ENCODE measurements at regions not wholly inside any gene's neighbourhood (a gene's known extent, or its start where the extent isn't known, plus 50 kb on each side); places are given as distances from the start of the nearest gene placed in this dataset.
A peak's percentile ranks its signal among the peaks of the same experiment; 100 is the strongest.

- H3K23me2 ChIP-seq (ENCODE audit: low read depth, low read length): no peaks in the 10 kb centered on the region
- no peak overlapping the region for H2AFZ ChIP-seq (ENCODE audit: low read length)
- WGBS, 2 experiments (ENCODE audit: extremely low coverage in 1 of 2, insufficient coverage in 1 of 2, insufficient read length in 1 of 2, insufficient replicate concordance in 2 of 2, low coverage in 1 of 2, low lambda C conversion rate in 2 of 2, missing lambda C conversion rate in 1 of 2): 70% methylated on average over 4 of the region's 4 CpGs; no CpG with 5 or more reads in 1 of the 2 experiments
- H3K27me3 ChIP-seq (replicated peaks in 1 of 4; ENCODE audit: control insufficient read depth in 3 of 4, extremely low read depth in 1 of 4, insufficient read depth in 3 of 4, low read length in 3 of 4): no peaks in the 10 kb centered on the region
- no peak overlapping the region for H4K91ac ChIP-seq (replicated peaks; ENCODE audit: insufficient read length, low read length)
- no peak overlapping the region for H2AK5ac ChIP-seq (ENCODE audit: low read depth, low read length)
- no peaks in the 10 kb centered on the region for H3K9me3 ChIP-seq (ENCODE audit: insufficient read depth in 2 of 2, low read depth in 1 of 2, low read length in 1 of 2)
- no peak overlapping the region for H3K4ac ChIP-seq (replicated peaks; ENCODE audit: insufficient read length, low read depth, low read length)
- no peaks in the 10 kb centered on the region for H3K36me3 ChIP-seq (ENCODE audit: control insufficient read depth in 2 of 4, insufficient read depth in 4 of 4, low read length in 3 of 4)
- H3K23ac ChIP-seq (ENCODE audit: insufficient read length): no peak overlapping the region
- no peak overlapping the region for H3K9ac ChIP-seq (replicated peaks in 1 of 4; ENCODE audit: extremely low read depth in 1 of 4, low read depth in 3 of 4, low read length in 3 of 4)
- H3K4me1 ChIP-seq (replicated peaks in 1 of 4; ENCODE audit: control insufficient read depth in 3 of 4, insufficient read depth in 4 of 4, low read length in 3 of 4): no peaks in the 10 kb centered on the region; a peak in 1 of 7 replicates
- no peak overlapping the region for H4K8ac ChIP-seq (ENCODE audit: extremely low read depth, insufficient read depth, low read length)
- FAIRE-seq (peak; percentile 82), DNase-seq (ENCODE audit: low read depth in 1 of 2, low spot score in 2 of 2) (peak in 1 of 2 experiments; percentile 49)
- H2BK15ac ChIP-seq (ENCODE audit: low read length): no peak overlapping the region
- H3K4me3 ChIP-seq (ENCODE audit: extremely low read depth in 1 of 4, insufficient read depth in 2 of 4, low read depth in 3 of 4, low read length in 4 of 4): no peak overlapping the region
- H3K79me1 ChIP-seq (ENCODE audit: low read depth, low read length): no peaks in the 10 kb centered on the region
- H3K56ac ChIP-seq (replicated peaks; ENCODE audit: insufficient read length, low read depth, low read length): no peak overlapping the region
- no peak overlapping the region for H3K27ac ChIP-seq (ENCODE audit: low read depth, low read length)
- no peak overlapping the region for H3K18ac ChIP-seq (ENCODE audit: extremely low read depth, low read length)
- H3K79me2 ChIP-seq (ENCODE audit: control insufficient read depth in 1 of 2, insufficient read depth in 2 of 2, low read length in 2 of 2): no peaks in the 10 kb centered on the region
- no peak overlapping the region for H2BK120ac ChIP-seq (replicated peaks; ENCODE audit: low read depth, low read length)
- H2BK5ac ChIP-seq (ENCODE audit: low read depth, low read length): no peak overlapping the region
- H4K5ac ChIP-seq (ENCODE audit: insufficient read length, low read depth, low read length): no peak overlapping the region
- no peaks in the 10 kb centered on the region for H4K20me1 ChIP-seq (replicated peaks in 1 of 2; ENCODE audit: control insufficient read depth in 1 of 2, insufficient read depth in 2 of 2, low read length in 2 of 2)
- no peak overlapping the region; the same call in 1 of the 2 replicates for H2BK20ac ChIP-seq (ENCODE audit: low read length)
- TF ChIP-seq RBBP5 (IDR thresholded peaks at IDR 0.05; ENCODE audit: borderline replicate concordance, low read depth, low read length) (no peak), GABPA (IDR thresholded peaks at IDR 0.05; ENCODE audit: borderline replicate concordance, insufficient read depth, low read length) (no peak), NANOG (IDR thresholded peaks at IDR 0.05; ENCODE audit: insufficient read depth, low read depth, low read length, poor library complexity, severe bottlenecking) (no peak), JUN (IDR thresholded peaks at IDR 0.05; ENCODE audit: low read depth, low read length) (no peak), CTCF (IDR thresholded peaks at IDR 0.05; ENCODE audit: control extremely low read depth in 1 of 3, insufficient read depth in 1 of 3, low read depth in 1 of 3, low read length in 3 of 3) (peak; percentile 22 to 39 (median 32); a peak in 2 of 4 replicates), JUND (IDR thresholded peaks at IDR 0.05; ENCODE audit: low read length) (peak; percentile 89), TBP (IDR thresholded peaks at IDR 0.05; ENCODE audit: low read depth, low read length) (no peak), CHD1 (IDR thresholded peaks at IDR 0.05; ENCODE audit: low read depth, low read length) (no peak), RAD21 (IDR thresholded peaks at IDR 0.05 in 1 of 2, conservative IDR thresholded peaks at IDR 0.05 in 1 of 2; ENCODE audit: low read depth in 2 of 2, low read length in 2 of 2) (peak in 1 of 2 experiments; percentile 37; a peak in 1 of 4 replicates), POLR2AphosphoS5 (IDR thresholded peaks at IDR 0.05; ENCODE audit: low read depth, low read length) (no peak)
- POLR2A ChIA-PET (ENCODE audit: partially characterized antibody): no interaction called here
- H3K14ac ChIP-seq (ENCODE audit: insufficient read length): no peak overlapping the region
- CTCF ChIA-PET (ENCODE audit: partially characterized antibody): interaction anchor here (0.5 to 5.5 kb wide), 4 partner anchors 13 to 57 kb away, joined by 3 to 56 read pairs (median 3); no protein-coding TSS in a partner anchor
- 0 out of 4 replicates have a peak overlapping the region, but pooled peaks of 1 of the 2 experiments have one; percentile 4 for H3K4me2 ChIP-seq (ENCODE audit: insufficient read depth in 1 of 2, low read depth in 2 of 2, low read length in 2 of 2)
- no peak overlapping the region for H2BK12ac ChIP-seq (ENCODE audit: low read depth, low read length)
Measured at GRCh38 chr3:124492824-124493223, 237.4 kb upstream of the UMPS start.
